Uterus (tissue), 2 donors: ENCODE measurements at regions not wholly inside any gene's neighbourhood (a gene's known extent, or its start where the extent isn't known, plus 50 kb on each side); places are given as distances from the start of the nearest gene placed in this dataset.

Experiments
- CTCF ChIP-seq, 4 experiments: fragments of 200-600 bp in 2 of 4; fragments of 450-650 bp in 2 of 4; sonication (generic) in 2 of 4; IDR thresholded peaks; one replicate each; pipeline ENCODE4 v1.5.1; 2016 to 2019; ENCODE audit warnings: antibody characterized with exemption in 4 of 4, mild to moderate bottlenecking in 2 of 4, moderate library complexity in 1 of 4
- POLR2A ChIP-seq, 2 donors: fragments of 450-650 bp; IDR thresholded peaks; one replicate each; pipeline ENCODE4 v1.6.1; 2016; ENCODE audit warnings: antibody characterized with exemption in 2 of 2, mild to moderate bottlenecking in 1 of 2, moderate library complexity in 1 of 2

- TF ChIP-seq CTCF (IDR thresholded peaks at IDR 0.05) (no peak), POLR2A (IDR thresholded peaks at IDR 0.05) (no peak)
Measured at GRCh38 chrX:1802912-1803311, 188.1 kb downstream of the ASMT start.
